GM21723 (cell line): ENCODE measurements at regions not wholly inside any gene's neighbourhood (a gene's known extent, or its start where the extent isn't known, plus 50 kb on each side); places are given as distances from the start of the nearest gene placed in this dataset.

Source experiments
- ATAC-seq: cut with Tn5 transposase; IDR thresholded peaks from one replicate; pipeline ENCODE4 v1.9.1; 2021; ENCODE audit warnings: mild to moderate bottlenecking, moderate library complexity; ENCODE audit not compliant: unreplicated experiment

GRCh38 chr2:204312105-204312504 is 233.2 kb upstream of the PARD3B start:
- ATAC-seq = no peak

- no peak for ATAC-seq
Measured at GRCh38 chr2:204313256-204313655, 232.0 kb upstream of the PARD3B start.

GRCh38 chr2:204315236-204315662 is 230.0 kb upstream of the PARD3B start:
- no peak for ATAC-seq

- ATAC-seq = no peak
Measured at GRCh38 chr2:204317640-204318039, 227.6 kb upstream of the PARD3B start.

- no peak for ATAC-seq
Measured at GRCh38 chr2:204321027-204321800, 224.1 kb upstream of the PARD3B start.

- no peak for ATAC-seq
Measured at GRCh38 chr2:204321910-204322751, 223.1 kb upstream of the PARD3B start.

GRCh38 chr2:204325468-204325867 is 219.8 kb upstream of the PARD3B start:
- ATAC-seq = peak; percentile 87

GRCh38 chr2:204328373-204328772 is 216.9 kb upstream of the PARD3B start:
- ATAC-seq = no peak

GRCh38 chr2:204329016-204329415 is 216.3 kb upstream of the PARD3B start:
- no peak for ATAC-seq

- no peak for ATAC-seq
Measured at GRCh38 chr2:204329532-204329931, 215.7 kb upstream of the PARD3B start.

GRCh38 chr2:204331180-204331579 is 214.1 kb upstream of the PARD3B start:
- ATAC-seq = no peak

GRCh38 chr2:204331988-204332387 is 213.3 kb upstream of the PARD3B start:
- no peak for ATAC-seq

GRCh38 chr2:204332706-204333105 is 212.6 kb upstream of the PARD3B start:
- no peak for ATAC-seq

- ATAC-seq = no peak
Measured at GRCh38 chr2:204333861-204334260, 211.4 kb upstream of the PARD3B start.

GRCh38 chr2:204335451-204336058 is 209.7 kb upstream of the PARD3B start:
- ATAC-seq = no peak

- ATAC-seq = no peak
Measured at GRCh38 chr2:204336153-204336744, 209.0 kb upstream of the PARD3B start.

- ATAC-seq = no peak
Measured at GRCh38 chr2:204337638-204338037, 207.6 kb upstream of the PARD3B start.

- ATAC-seq = no peak
Measured at GRCh38 chr2:204339212-204339715, 206.0 kb upstream of the PARD3B start.

- no peak for ATAC-seq
Measured at GRCh38 chr2:204340511-204340910, 204.8 kb upstream of the PARD3B start.

GRCh38 chr2:204341887-204342276 is 203.4 kb upstream of the PARD3B start:
- no peak for ATAC-seq

- ATAC-seq = no peak
Measured at GRCh38 chr2:204343685-204344084, 201.6 kb upstream of the PARD3B start.
